Common myeloid progenitor, CD34-positive (primary cell): ENCODE measurements at regions not wholly inside any gene's neighbourhood (a gene's known extent, or its start where the extent isn't known, plus 50 kb on each side); places are given as distances from the start of the nearest gene placed in this dataset.

Experiments used
- CTCF ChIA-PET: fragments of 350-600 bp; sonication (Branson Sonifier 250); formaldehyde crosslinking; loops from one replicate; lab custom pipeline; 2021; ENCODE audit warnings: antibody characterized with exemption; lab: Charles Lee
- POLR2A ChIA-PET: fragments of 350-600 bp; sonication (Branson Sonifier 250); formaldehyde crosslinking; loops from one replicate; lab custom pipeline; 2021; ENCODE audit warnings: antibody characterized with exemption; lab: Charles Lee
- DNase-seq, 3 donors: peaks; one replicate each; pipeline versions ENCODE4 v3.0.0 to v3.0.0-alpha.2; 2013
- H3K27ac ChIP-seq, 2 experiments: 1 replicate in 1 of 2; 2 replicates in 1 of 2; pipeline ENCODE4 v1.7.0; 2013; ENCODE audit warnings: inconsistent platforms in 2 of 2, low read length in 2 of 2, mild to moderate bottlenecking in 2 of 2, low read depth in 1 of 2, moderate library complexity in 1 of 2; ENCODE audit not compliant: severe bottlenecking in 2 of 2, insufficient read depth in 1 of 2, poor library complexity in 1 of 2
- H3K27me3 ChIP-seq, 5 experiments: replicated peaks in 2 of 5; 1 replicate in 3 of 5; 2 replicates in 2 of 5; pipeline versions ENCODE4 v1.6.1 to v1.7.0; 2013; ENCODE audit warnings: low read length in 4 of 5, mild to moderate bottlenecking in 2 of 5, moderate library complexity in 2 of 5, inconsistent platforms in 1 of 5; ENCODE audit not compliant: insufficient read depth in 5 of 5, control insufficient read depth in 4 of 5
- H3K36me3 ChIP-seq, 4 experiments: 1 replicate in 2 of 4; 2 replicates in 2 of 4; pipeline versions ENCODE4 v1.6.1 to v1.7.0; 2013; ENCODE audit warnings: low read length in 3 of 4, control low read depth in 1 of 4, mild to moderate bottlenecking in 1 of 4; ENCODE audit not compliant: control insufficient read depth in 4 of 4, insufficient read depth in 4 of 4
- H3K4me1 ChIP-seq, 4 experiments: 1 replicate in 3 of 4; 2 replicates in 1 of 4; pipeline versions ENCODE4 v1.6.1 to v1.7.1; 2013; ENCODE audit warnings: low read length in 3 of 4, mild to moderate bottlenecking in 3 of 4, control low read depth in 1 of 4, inconsistent platforms in 1 of 4, moderate library complexity in 1 of 4; ENCODE audit not compliant: control insufficient read depth in 4 of 4, insufficient read depth in 4 of 4; ENCODE audit errors: control extremely low read depth in 1 of 4
- H3K4me3 ChIP-seq, 7 experiments: 1 replicate in 4 of 7; 2 replicates in 3 of 7; pipeline versions ENCODE4 v1.5.1 to v1.7.0; 2013; ENCODE audit warnings: mild to moderate bottlenecking in 7 of 7, low read length in 6 of 7, moderate library complexity in 6 of 7, inconsistent platforms in 2 of 7, low read depth in 2 of 7, control low read depth in 1 of 7; ENCODE audit not compliant: insufficient read depth in 4 of 7, control insufficient read depth in 1 of 7; ENCODE audit errors: extremely low read depth in 1 of 7
- H3K9me3 ChIP-seq, 5 experiments: 1 replicate in 4 of 5; 2 replicates in 1 of 5; pipeline versions ENCODE4 v1.6.1 to v1.7.1; 2013; ENCODE audit warnings: low read length in 4 of 5, mild to moderate bottlenecking in 2 of 5, inconsistent platforms in 1 of 5, low read depth in 1 of 5, moderate library complexity in 1 of 5; ENCODE audit not compliant: control insufficient read depth in 4 of 5, insufficient read depth in 2 of 5; ENCODE audit errors: control extremely low read depth in 1 of 5
- WGBS: methylation state at CpG from one replicate; pipeline ENCODE4 v1.1.5; 2013; ENCODE audit not compliant: insufficient coverage; 5-methylcytosine and 5-hydroxymethylcytosine counted together

DNA sequence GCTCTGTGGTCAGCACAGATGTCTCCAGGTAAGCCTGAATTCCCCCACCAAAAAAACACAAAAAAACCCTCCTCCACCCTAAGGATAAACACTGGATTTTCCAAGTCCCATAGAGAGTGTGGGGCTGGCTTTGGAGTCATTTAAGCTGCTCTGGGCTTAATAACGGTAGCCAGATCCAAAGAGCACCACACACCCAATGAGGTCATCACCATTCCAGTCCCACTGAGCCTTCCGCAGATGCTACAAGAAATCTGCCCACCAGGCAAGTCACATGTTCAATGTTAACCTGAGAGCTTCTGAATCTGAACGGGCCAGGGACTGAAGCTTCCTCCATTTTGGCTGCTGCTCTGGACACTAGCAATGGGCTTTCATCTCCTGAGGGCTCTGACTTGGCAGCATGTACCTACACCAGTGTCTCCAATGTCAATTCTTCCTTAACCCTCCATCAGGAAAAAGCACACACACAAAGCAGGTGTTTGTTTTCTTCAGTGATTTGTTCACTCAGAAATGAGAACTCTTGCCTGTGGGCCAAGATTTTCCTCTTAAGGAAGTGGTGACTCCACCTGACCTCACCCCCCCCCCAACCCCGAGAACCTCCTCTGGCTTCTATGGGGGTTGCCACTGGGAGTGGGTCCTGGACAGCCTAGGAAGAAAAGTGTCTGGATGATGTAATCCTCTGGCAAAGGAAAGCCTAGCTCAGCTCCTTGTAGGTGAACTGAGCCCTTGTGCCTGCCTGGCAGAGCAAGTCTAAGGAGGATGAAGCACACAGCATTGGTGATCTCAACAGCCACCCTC, 220.1 kb downstream of the FOXL1 start:
- Histone ChIP-seq H3K4me3 (no peak overlapping the region), H3K9me3 (no peaks in the 10 kb centered on the region), H3K36me3 (no peaks in the 10 kb centered on the region), H3K4me1 (no peaks in the 10 kb centered on the region), H3K27ac (no peak overlapping the region), H3K27me3 (peaks cover 2 to 64% (median 7%) of the 10 kb centered on the region in 5 experiments)
- DNase-seq: no peak
- POLR2A ChIA-PET: no interaction called here
- 100% methylated on average over 3 of the region's 4 CpGs for WGBS
- CTCF ChIA-PET: no interaction called here

DNA sequence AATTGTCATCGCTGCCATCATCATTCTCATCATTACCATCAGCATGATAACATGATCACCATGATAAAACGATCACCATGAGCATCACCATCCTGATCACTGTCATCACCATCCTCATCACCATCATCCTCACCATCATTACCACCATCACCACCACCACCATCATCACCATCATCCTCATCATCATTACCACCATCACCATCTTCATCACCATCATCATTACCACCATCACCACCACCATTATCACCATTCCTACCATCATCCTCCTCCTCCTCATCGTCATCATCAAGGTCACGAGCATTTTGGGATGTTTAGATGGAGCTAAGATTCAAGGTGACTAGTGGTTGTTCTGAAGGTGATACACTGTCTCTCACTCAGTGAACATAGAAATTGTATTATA, 221.0 kb downstream of the FOXL1 start:
- 94% methylated on average over 2 of the region's 4 CpGs for WGBS
- POLR2A ChIA-PET: no interaction called here
- Histone ChIP-seq H3K4me1 (no peaks in the 10 kb centered on the region), H3K4me3 (no peak overlapping the region), H3K27me3 (peaks cover 2 to 68% (median 4%) of the 10 kb centered on the region in 5 experiments), H3K27ac (no peak overlapping the region), H3K9me3 (no peaks in the 10 kb centered on the region), H3K36me3 (no peaks in the 10 kb centered on the region)
- CTCF ChIA-PET: interaction anchor here (0.9 kb wide), 1 partner anchor 57 kb away, joined by 3 read pairs; no protein-coding TSS in a partner anchor
- DNase-seq: no peak

DNA sequence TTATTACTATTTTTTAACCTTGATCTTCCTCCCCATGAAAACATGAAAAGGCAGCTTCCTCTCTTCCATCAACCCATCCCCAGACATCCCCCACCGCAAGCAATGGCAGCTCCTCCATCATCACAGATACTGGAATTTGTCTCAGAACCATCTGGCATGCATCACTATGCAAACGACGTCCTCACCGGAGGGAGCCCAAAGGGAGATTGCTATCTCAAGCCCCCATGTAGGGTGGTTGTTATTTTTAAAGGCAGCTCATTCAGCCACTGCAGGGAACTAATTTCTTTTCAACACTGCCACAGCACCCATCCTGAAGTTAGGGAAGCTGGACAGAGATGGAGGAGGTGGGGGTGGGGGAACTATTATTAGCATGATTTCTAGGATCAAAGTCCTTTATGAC, 222.5 kb downstream of the FOXL1 start:
- no peaks in the 10 kb centered on the region for H3K36me3 ChIP-seq
- peaks cover 2 to 74% (median 4%) of the 10 kb centered on the region in 5 experiments for H3K27me3 ChIP-seq
- 20% methylated on average over 1 of the region's 4 CpGs for WGBS
- CTCF ChIA-PET: no interaction called here
- POLR2A ChIA-PET: no interaction called here
- no peak overlapping the region for H3K27ac ChIP-seq
- no peaks in the 10 kb centered on the region for H3K4me1 ChIP-seq
- no peak overlapping the region for H3K4me3 ChIP-seq
- no peaks in the 10 kb centered on the region for H3K9me3 ChIP-seq
- no peak for DNase-seq

DNA sequence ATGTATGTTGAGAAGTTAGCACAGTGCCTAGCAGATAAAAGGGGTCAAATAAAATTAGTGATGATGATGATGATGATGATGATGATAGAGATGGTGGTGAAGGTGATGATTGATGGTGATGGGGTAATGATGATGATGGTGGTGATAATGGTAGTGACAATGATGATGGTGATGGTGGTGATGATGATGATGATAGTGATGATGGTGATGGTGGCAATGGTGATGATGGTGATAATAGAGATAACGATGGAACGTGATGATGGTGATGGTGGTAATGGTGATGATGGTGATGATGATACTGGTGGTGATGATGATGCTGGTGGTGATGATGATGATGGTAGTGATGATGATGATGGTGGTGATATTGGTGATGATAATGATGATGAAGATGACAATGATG, 223.7 kb downstream of the FOXL1 start:
- POLR2A ChIA-PET: no interaction called here
- 80% methylated on average over 2 of the region's 2 CpGs for WGBS
- Histone ChIP-seq H3K27me3 (peaks cover 2 to 81% (median 7%) of the 10 kb centered on the region in 5 experiments), H3K4me3 (no peak overlapping the region), H3K27ac (no peak overlapping the region), H3K9me3 (no peaks in the 10 kb centered on the region), H3K4me1 (no peaks in the 10 kb centered on the region), H3K36me3 (no peaks in the 10 kb centered on the region)
- CTCF ChIA-PET: interaction anchor here (0.9 kb wide), 1 partner anchor 16 kb away, joined by 3 read pairs; no protein-coding TSS in a partner anchor
- no peak for DNase-seq

DNA sequence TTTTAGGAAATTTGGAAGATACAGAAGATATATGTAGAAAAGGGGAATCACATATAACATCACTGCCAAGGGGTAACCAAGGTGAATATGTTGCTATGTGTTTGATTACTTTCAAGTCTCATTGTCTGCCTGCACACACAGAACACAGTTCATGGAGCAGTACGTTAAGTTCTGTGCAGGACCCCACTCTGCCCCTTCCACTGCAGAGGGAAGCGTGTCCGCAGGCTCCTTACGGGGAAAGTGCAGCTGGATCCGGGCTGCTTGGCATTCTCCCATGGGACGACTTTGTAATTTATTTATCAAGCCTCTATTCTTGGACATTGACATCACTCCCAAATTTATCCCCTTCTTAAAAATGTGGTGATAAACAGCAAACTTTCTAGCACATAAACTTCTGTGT, 226.8 kb downstream of the FOXL1 start:
- Histone ChIP-seq H3K9me3 (no peaks in the 10 kb centered on the region), H3K36me3 (no peaks in the 10 kb centered on the region), H3K27ac (no peak overlapping the region), H3K27me3 (peaks cover 4 to 76% (median 10%) of the 10 kb centered on the region in 5 experiments), H3K4me1 (no peaks in the 10 kb centered on the region), H3K4me3 (no peak overlapping the region)
- WGBS: 95% methylated on average over 5 of the region's 6 CpGs
- no peak for DNase-seq
- POLR2A ChIA-PET: no interaction called here
- CTCF ChIA-PET: no interaction called here

DNA sequence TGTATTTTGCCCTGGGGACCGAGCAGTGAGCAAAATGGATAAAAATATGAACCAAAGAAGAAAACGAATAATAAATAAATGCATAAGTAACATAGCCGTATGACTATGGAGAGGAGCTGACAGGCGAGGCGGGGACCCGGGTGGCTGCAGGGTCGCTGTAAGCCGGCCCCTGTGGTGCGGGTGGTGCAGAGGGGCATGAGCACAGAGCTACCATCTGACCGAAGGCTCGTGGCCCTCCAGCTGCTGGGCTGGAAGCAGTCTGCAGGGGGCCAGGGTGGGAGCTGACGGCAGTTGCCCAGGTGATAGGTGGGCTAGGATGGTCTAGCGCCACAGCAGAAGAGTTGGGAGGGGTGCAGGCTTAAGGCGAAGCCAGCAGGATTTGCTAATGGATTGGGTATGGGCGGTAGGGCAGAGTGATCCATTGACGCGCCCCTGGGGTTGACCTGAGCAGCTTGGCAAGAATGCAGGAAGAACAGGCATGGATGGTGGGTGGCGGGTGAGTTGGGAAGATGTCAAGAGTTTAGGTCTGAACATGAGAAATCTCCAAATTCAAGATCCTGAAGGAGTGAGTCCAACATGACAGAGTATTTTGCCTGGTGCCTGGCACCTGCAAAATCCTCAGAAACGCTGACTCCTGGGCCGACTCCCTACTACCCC, 228.0 kb downstream of the FOXL1 start:
- POLR2A ChIA-PET: no interaction called here
- no peaks in the 10 kb centered on the region for H3K36me3 ChIP-seq
- no peaks in the 10 kb centered on the region for H3K4me1 ChIP-seq
- no peak for DNase-seq
- 81% methylated on average over 19 of the region's 20 CpGs for WGBS
- H3K27me3 ChIP-seq: peaks cover 9 to 72% (median 11%) of the 10 kb centered on the region in 5 experiments
- H3K27ac ChIP-seq: no peak overlapping the region
- H3K9me3 ChIP-seq: no peaks in the 10 kb centered on the region
- no peak overlapping the region for H3K4me3 ChIP-seq
- CTCF ChIA-PET: no interaction called here

DNA sequence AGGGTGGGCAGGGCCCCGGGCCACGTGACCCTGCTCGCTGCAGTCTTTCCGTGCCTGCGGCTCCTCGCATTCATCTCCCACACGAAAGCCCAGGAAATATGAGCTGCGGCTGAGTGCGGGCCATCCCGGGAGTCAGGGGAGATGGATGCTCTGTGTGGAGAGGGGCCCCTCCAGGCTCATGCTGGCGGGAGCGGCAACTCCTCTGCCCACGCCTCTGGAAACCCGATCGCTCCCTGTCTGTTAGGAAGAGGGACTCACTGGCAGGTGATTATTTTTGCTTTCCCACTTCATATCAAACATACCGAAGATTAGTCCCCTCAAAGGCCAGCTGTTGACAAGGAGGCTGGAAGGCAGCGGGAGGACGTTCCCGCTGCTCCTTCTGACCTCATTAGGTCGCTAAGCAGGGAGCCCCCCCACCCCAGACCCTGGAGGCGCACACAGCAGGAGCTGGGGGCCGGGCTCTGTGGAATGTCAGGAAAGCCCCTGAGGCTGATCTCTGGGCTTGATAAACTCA, 228.5 kb downstream of the FOXL1 start:
- POLR2A ChIA-PET: no interaction called here

More for the DNA sequence above, 228.5 kb downstream of the FOXL1 start:
- Histone ChIP-seq H3K27me3 (peaks cover 7 to 69% (median 11%) of the 10 kb centered on the region in 5 experiments), H3K4me3 (no peak overlapping the region), H3K4me1 (no peaks in the 10 kb centered on the region), H3K9me3 (no peaks in the 10 kb centered on the region), H3K27ac (no peak overlapping the region), H3K36me3 (no peaks in the 10 kb centered on the region)
- DNase-seq: no peak
- CTCF ChIA-PET: no interaction called here
- WGBS: 43% methylated on average over 13 of the region's 22 CpGs
